ENCODE measurements at regions not wholly inside any gene's neighbourhood (a gene's known extent, or its start where the extent isn't known, plus 50 kb on each side); places are given as distances from the start of the nearest gene placed in this dataset.

DNA sequence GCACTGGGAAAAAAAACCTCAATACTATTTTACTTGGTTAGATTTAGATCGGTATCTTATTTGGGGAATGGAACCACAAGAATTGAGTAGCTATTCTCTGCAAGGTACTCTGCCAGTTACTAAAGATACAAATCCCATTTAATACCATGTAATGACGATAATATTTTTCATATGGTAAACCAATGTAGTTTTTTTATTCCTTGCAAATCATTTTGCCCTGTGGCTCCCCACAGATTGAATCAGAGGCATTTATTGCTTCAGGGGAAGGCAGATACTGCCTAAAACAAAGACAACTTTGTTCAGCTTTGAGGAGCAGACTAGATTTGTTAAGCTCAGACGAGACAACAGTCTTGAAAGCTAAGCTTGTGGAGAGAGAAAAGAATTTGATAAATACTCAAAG lies 226.7 kb upstream of the RUNX1 start:
- TF ChIP-seq, protein P1, sequence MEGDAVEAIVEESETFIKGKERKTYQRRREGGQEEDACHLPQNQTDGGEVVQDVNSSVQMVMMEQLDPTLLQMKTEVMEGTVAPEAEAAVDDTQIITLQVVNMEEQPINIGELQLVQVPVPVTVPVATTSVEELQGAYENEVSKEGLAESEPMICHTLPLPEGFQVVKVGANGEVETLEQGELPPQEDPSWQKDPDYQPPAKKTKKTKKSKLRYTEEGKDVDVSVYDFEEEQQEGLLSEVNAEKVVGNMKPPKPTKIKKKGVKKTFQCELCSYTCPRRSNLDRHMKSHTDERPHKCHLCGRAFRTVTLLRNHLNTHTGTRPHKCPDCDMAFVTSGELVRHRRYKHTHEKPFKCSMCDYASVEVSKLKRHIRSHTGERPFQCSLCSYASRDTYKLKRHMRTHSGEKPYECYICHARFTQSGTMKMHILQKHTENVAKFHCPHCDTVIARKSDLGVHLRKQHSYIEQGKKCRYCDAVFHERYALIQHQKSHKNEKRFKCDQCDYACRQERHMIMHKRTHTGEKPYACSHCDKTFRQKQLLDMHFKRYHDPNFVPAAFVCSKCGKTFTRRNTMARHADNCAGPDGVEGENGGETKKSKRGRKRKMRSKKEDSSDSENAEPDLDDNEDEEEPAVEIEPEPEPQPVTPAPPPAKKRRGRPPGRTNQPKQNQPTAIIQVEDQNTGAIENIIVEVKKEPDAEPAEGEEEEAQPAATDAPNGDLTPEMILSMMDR (IDR thresholded peaks at IDR 0.05): no peak
- TF ChIP-seq EP300 (IDR thresholded peaks at IDR 0.05): no peak

Data from tibial nerve (tissue), 4 donors.